CD4-positive, CD25-positive, alpha-beta regulatory T cell (primary cell): ENCODE measurements at regions not wholly inside any gene's neighbourhood (a gene's known extent, or its start where the extent isn't known, plus 50 kb on each side); places are given as distances from the start of the nearest gene placed in this dataset.

Experiments
- ATAC-seq, 2 donors: fragments of 150-1000 bp; cut with Tn5 transposase; one replicate each; pipeline ENCODE4 v1.10.0; 2021; ENCODE audit warnings: low read depth in 2 of 2, moderate number of reproducible peaks in 2 of 2, moderate library complexity in 1 of 2
- DNase-seq, 3 donors: peaks; one replicate each; pipeline versions ENCODE4 v3.0.0 to v3.0.0-alpha.2; 2012 to 2022; ENCODE audit warnings: mixed read lengths in 1 of 3
- H3K27ac ChIP-seq: one replicate; pipeline ENCODE4 v1.7.0; 2013; ENCODE audit warnings: mild to moderate bottlenecking, low read length; ENCODE audit not compliant: insufficient read depth, poor library complexity, severe bottlenecking
- H3K27me3 ChIP-seq: one replicate; pipeline ENCODE4 v1.7.0; 2013; ENCODE audit warnings: low read length; ENCODE audit not compliant: control insufficient read depth, insufficient read depth
- H3K36me3 ChIP-seq: one replicate; pipeline ENCODE4 v1.7.0; 2013; ENCODE audit warnings: mild to moderate bottlenecking, low read length, moderate library complexity; ENCODE audit not compliant: control insufficient read depth, insufficient read depth
- H3K4me1 ChIP-seq: 2 replicates; pipeline ENCODE4 v1.7.0; 2013; ENCODE audit warnings: mild to moderate bottlenecking, low read length; ENCODE audit not compliant: insufficient read depth, control insufficient read depth, poor library complexity, severe bottlenecking
- H3K4me3 ChIP-seq: one replicate; pipeline ENCODE4 v1.7.0; 2013; ENCODE audit warnings: low read depth, mild to moderate bottlenecking, low read length, moderate library complexity
- H3K9me3 ChIP-seq, 2 experiments: 1 replicate in 1 of 2; 2 replicates in 1 of 2; pipeline ENCODE4 v1.7.0; 2013; ENCODE audit warnings: low read length in 2 of 2, mild to moderate bottlenecking in 1 of 2, moderate library complexity in 1 of 2; ENCODE audit not compliant: control insufficient read depth in 2 of 2
- H3K27ac Mint-ChIP-seq, 3 donors: one replicate each; pipeline ENCODE4 v1.8.0; 2020 to 2022; ENCODE audit warnings: mild to moderate bottlenecking in 3 of 3, mixed read lengths in 3 of 3, moderate library complexity in 2 of 3
- H3K27me3 Mint-ChIP-seq: one replicate; pipeline ENCODE4 v1.8.0; 2022; ENCODE audit warnings: mild to moderate bottlenecking, mixed read lengths
- H3K36me3 Mint-ChIP-seq: one replicate; pipeline ENCODE4 v1.8.0; 2020; ENCODE audit warnings: mixed read lengths
- H3K4me1 Mint-ChIP-seq, 4 donors: one replicate each; pipeline ENCODE4 v1.8.0; 2020 to 2022; ENCODE audit warnings: mixed read lengths in 4 of 4, mild to moderate bottlenecking in 1 of 4
- H3K4me3 Mint-ChIP-seq, 4 donors: one replicate each; pipeline ENCODE4 v1.8.0; 2020 to 2022; ENCODE audit warnings: mild to moderate bottlenecking in 4 of 4, mixed read lengths in 4 of 4, moderate library complexity in 3 of 4
- H3K9me3 Mint-ChIP-seq, 7 donors: one replicate each; pipeline ENCODE4 v1.8.0; 2020 to 2022; ENCODE audit warnings: mixed read lengths in 7 of 7, mild to moderate bottlenecking in 3 of 7, moderate library complexity in 2 of 7

DNA sequence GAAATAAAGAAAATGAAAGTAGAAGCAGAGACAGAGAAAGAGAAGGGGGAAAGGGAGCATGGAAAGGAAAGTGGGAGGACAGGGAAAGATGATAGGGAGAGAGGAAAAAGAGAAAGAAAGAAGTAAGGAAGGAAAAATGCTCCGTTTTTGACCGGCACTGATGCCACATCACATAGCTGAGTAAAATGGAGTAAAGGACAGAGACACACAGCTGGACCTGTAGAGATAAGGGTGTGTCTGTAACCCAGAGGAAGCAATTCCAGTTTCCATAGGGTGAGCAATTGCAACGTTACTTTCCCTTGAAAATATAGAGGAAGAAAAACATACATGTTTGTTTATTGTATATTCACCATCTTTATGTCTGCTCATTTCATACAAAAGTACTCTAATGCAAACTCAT lies 1866.9 kb upstream of the PIK3C3 start:
- no peak overlapping the region for H3K4me3 Mint-ChIP-seq
- H3K9me3 Mint-ChIP-seq = peaks cover 0 to 14% (median 10%) of the 10 kb centered on the region in 7 donors

DNA sequence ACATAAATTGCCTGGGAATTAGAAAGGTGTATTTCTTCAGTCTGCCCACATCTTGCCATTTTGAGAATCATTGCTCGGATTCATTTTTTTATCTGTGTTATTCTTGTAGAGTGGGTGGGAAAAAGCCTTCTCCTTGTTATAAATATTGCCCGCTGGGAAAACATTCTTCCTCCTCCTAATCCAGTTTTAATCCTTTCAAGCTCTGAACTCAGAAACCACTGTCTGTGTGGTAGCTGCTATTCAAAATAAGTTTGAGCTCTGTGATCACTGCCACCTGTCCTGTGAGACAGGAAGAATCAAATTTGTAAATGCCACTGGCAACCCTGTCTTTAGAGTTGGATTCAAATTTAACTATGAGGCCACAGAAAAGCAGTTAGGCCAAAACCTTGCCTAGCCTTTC lies 1875.2 kb upstream of the PIK3C3 start:
- Mint-ChIP-seq H3K4me1 (no peaks in the 10 kb centered on the region), H3K9me3 (peaks cover 0 to 9% (median 3%) of the 10 kb centered on the region in 7 donors)

More for the DNA sequence above, 1866.9 kb upstream of the PIK3C3 start:
- H3K36me3 ChIP-seq = no peaks in the 10 kb centered on the region
- no peaks in the 10 kb centered on the region for H3K27me3 Mint-ChIP-seq
- ATAC-seq (no peak), DNase-seq (no peak)
- H3K27ac Mint-ChIP-seq = peak overlapping the region in 1 of 3 donors; percentile 60
- H3K4me3 ChIP-seq = no peak overlapping the region
- peaks cover 0 to 8% of the 10 kb centered on the region in 2 experiments for H3K9me3 ChIP-seq
- H3K27me3 ChIP-seq = no peaks in the 10 kb centered on the region
- no peaks in the 10 kb centered on the region for H3K4me1 ChIP-seq
- H3K36me3 Mint-ChIP-seq = no peaks in the 10 kb centered on the region
- H3K27ac ChIP-seq = no peak overlapping the region
- H3K4me1 Mint-ChIP-seq = no peaks in the 10 kb centered on the region

DNA sequence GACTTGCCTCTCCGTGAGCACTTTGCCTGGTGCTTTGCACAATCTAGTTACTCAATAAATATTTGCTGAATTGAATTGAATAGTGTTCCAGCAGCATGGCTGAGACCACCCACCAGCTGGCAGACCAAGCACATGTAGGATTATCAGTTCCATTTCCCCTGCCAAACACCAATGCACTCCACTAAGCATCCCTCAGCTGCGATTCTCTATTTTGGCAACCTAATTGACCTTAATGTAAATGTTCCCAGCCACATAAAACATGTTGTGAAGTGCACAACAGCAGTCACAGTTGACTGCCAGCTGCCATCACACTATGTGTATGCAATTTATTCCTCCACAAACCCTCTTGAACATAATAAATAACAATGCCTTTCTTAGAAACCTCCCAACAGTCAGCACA lies 1879.4 kb upstream of the PIK3C3 start:
- Mint-ChIP-seq H3K9me3 (peaks cover 0 to 22% (median 7%) of the 10 kb centered on the region in 7 donors), H3K4me3 (no peak overlapping the region), H3K27ac (no peak overlapping the region), H3K4me1 (no peaks in the 10 kb centered on the region), H3K36me3 (no peaks in the 10 kb centered on the region), H3K27me3 (no peaks in the 10 kb centered on the region)
- no peak overlapping the region for H3K4me3 ChIP-seq
- ATAC-seq (no peak), DNase-seq (no peak)
- H3K27ac ChIP-seq = no peak overlapping the region
- no peaks in the 10 kb centered on the region for H3K9me3 ChIP-seq
- H3K4me1 ChIP-seq = no peaks in the 10 kb centered on the region
- no peaks in the 10 kb centered on the region for H3K36me3 ChIP-seq
- no peaks in the 10 kb centered on the region for H3K27me3 ChIP-seq

More for the DNA sequence above, 1875.2 kb upstream of the PIK3C3 start:
- H3K27me3 Mint-ChIP-seq = no peaks in the 10 kb centered on the region
- Histone ChIP-seq H3K36me3 (no peaks in the 10 kb centered on the region), H3K9me3 (peaks cover 0 to 8% of the 10 kb centered on the region in 2 experiments), H3K27ac (no peak overlapping the region), H3K4me3 (no peak overlapping the region), H3K27me3 (no peaks in the 10 kb centered on the region), H3K4me1 (no peaks in the 10 kb centered on the region)
- no peak overlapping the region for H3K4me3 Mint-ChIP-seq
- ATAC-seq (no peak), DNase-seq (no peak)
- H3K27ac Mint-ChIP-seq = no peak overlapping the region
- H3K36me3 Mint-ChIP-seq = no peaks in the 10 kb centered on the region

DNA sequence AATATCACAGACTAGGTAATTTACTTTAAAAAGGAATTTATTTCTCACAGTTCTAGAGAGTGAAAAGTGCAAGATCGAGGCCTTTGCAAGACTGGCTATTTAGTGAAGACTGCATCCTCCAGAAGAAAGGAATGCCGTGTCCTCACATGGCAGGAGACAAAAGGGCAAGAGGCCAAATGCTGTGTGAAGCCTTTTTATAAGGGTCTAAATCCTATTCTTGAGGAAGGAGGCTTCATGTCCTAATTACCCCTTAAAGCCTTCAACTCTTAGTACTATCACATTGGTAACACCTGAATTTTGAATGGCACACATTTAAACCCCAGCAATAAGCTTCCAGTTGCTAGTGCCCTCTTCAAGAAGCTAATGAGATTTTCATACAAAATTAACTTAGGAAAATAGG lies 1882.3 kb upstream of the PIK3C3 start:
- H3K27me3 ChIP-seq = no peaks in the 10 kb centered on the region
- no peak for DNase-seq
- Mint-ChIP-seq H3K27me3 (no peaks in the 10 kb centered on the region), H3K4me3 (no peak overlapping the region), H3K9me3 (peaks cover 0 to 33% (median 7%) of the 10 kb centered on the region in 7 donors), H3K4me1 (no peaks in the 10 kb centered on the region), H3K36me3 (no peaks in the 10 kb centered on the region), H3K27ac (no peak overlapping the region)
- no peak overlapping the region for H3K4me3 ChIP-seq
- H3K27ac ChIP-seq = no peak overlapping the region
- H3K4me1 ChIP-seq = no peaks in the 10 kb centered on the region
- no peaks in the 10 kb centered on the region for H3K9me3 ChIP-seq
- no peak for ATAC-seq
- no peaks in the 10 kb centered on the region for H3K36me3 ChIP-seq

DNA sequence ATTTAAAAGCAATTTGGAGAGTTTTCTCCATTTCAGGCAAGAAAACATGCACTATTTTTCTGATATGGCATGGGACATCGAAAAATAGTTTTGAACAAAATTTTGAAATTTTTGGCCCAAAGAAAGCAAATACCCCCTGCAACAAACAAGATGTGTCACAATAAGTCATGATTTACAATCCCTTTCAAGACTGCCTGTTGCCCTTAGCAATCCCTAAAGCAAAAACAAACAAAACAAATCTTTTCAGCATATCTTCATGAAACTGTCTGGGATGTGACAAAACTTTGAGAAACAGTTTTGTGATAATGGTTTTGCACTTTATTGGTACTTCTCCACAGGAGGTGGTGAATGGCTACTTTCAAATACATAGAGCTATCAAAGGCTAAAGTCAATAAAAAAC lies 1888.7 kb upstream of the PIK3C3 start:
- Histone ChIP-seq H3K27me3 (no peaks in the 10 kb centered on the region), H3K4me1 (no peaks in the 10 kb centered on the region), H3K9me3 (peaks cover 0 to 2% of the 10 kb centered on the region in 2 experiments), H3K27ac (no peak overlapping the region), H3K4me3 (no peak overlapping the region), H3K36me3 (no peaks in the 10 kb centered on the region)
- no peaks in the 10 kb centered on the region for H3K36me3 Mint-ChIP-seq
- no peak overlapping the region for H3K4me3 Mint-ChIP-seq
- no peaks in the 10 kb centered on the region for H3K27me3 Mint-ChIP-seq
- peaks cover 5 to 35% (median 9%) of the 10 kb centered on the region in 7 donors for H3K9me3 Mint-ChIP-seq
- H3K4me1 Mint-ChIP-seq = no peaks in the 10 kb centered on the region
- ATAC-seq (no peak), DNase-seq (no peak)
- H3K27ac Mint-ChIP-seq = no peak overlapping the region

DNA sequence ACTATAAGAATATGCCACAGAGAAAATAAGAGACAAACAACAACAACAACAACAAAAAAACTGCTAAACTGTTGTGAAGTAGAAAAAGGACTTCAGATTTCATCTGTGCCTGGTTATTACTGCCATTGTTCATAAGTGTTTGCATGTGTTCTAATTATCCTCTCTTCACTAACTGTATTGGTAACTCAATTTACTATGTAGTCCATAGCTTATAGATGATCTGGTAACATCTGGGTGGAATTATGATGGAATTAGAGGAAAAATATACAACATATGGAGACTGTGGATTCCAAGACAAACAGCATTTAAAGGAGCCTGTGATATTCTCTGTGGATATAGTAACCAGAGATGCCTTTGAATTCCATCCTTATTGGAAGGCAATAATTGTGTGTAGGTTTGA lies 1891.5 kb upstream of the PIK3C3 start:
- ATAC-seq (no peak), DNase-seq (no peak)
- Histone ChIP-seq H3K27me3 (no peaks in the 10 kb centered on the region), H3K27ac (no peak overlapping the region), H3K36me3 (no peaks in the 10 kb centered on the region), H3K4me3 (no peak overlapping the region), H3K4me1 (no peaks in the 10 kb centered on the region), H3K9me3 (peaks cover 2 to 3% of the 10 kb centered on the region in 2 experiments)
- Mint-ChIP-seq H3K4me3 (no peak overlapping the region), H3K9me3 (peaks cover 5 to 26% (median 12%) of the 10 kb centered on the region in 7 donors), H3K36me3 (no peaks in the 10 kb centered on the region), H3K27ac (no peak overlapping the region), H3K4me1 (no peaks in the 10 kb centered on the region), H3K27me3 (no peaks in the 10 kb centered on the region)

DNA sequence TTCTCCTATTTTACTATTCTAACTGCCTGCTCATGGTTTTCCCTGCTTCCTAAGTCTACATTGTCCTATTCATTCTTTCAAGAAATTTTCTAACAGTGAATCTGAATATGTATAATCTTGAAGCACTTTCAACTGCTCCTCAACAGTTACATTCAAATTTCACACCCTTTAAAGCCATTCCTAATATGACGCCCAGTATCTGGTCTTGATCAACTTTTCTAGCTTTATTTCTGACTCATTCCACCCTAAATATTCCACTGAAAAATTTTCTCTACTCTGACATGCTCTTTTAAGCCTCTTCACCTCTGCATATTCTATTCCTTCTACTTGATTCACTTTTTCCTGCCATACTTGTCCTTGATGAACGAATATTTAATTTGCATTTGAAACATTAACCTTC lies 1893.9 kb upstream of the PIK3C3 start:
- H3K36me3 ChIP-seq = no peaks in the 10 kb centered on the region
- H3K27me3 ChIP-seq = no peaks in the 10 kb centered on the region
- DNase-seq (no peak), ATAC-seq (no peak)
- H3K4me1 ChIP-seq = no peaks in the 10 kb centered on the region
- peak overlapping the region in 1 of 4 donors; percentile 32 for H3K4me3 Mint-ChIP-seq
- no peaks in the 10 kb centered on the region for H3K4me1 Mint-ChIP-seq
- H3K36me3 Mint-ChIP-seq = no peaks in the 10 kb centered on the region
- no peak overlapping the region for H3K27ac ChIP-seq
- H3K27me3 Mint-ChIP-seq = no peaks in the 10 kb centered on the region
- peaks cover 2 to 3% of the 10 kb centered on the region in 2 experiments for H3K9me3 ChIP-seq
- no peak overlapping the region for H3K27ac Mint-ChIP-seq
- no peak overlapping the region for H3K4me3 ChIP-seq
- H3K9me3 Mint-ChIP-seq = peaks cover 3 to 31% (median 10%) of the 10 kb centered on the region in 7 donors

DNA sequence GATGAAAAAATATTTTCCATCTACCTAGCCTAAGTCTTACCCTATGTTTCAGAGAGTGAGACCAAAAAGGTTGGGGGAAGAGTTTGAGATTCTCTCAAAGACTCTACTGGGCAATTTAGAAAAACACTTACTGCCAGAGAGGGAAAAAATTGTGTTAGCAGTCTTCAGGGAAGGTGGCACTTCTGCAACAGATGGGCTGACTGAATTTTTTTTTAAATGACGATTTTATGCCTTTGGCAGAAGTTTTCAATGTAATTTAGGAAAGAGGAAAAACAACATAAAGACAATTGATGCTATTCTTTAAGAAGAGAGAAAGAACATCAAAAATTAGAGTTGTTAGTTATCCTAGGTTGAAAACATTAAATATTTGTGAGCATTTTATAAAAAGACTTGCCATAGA lies 1894.5 kb upstream of the PIK3C3 start:
- Histone ChIP-seq H3K4me1 (no peaks in the 10 kb centered on the region), H3K36me3 (no peaks in the 10 kb centered on the region), H3K9me3 (peaks cover 2 to 3% of the 10 kb centered on the region in 2 experiments), H3K27ac (no peak overlapping the region), H3K4me3 (no peak overlapping the region), H3K27me3 (no peaks in the 10 kb centered on the region)
- DNase-seq (no peak), ATAC-seq (no peak)
- H3K36me3 Mint-ChIP-seq = no peaks in the 10 kb centered on the region
- H3K9me3 Mint-ChIP-seq = peaks cover 3 to 26% (median 8%) of the 10 kb centered on the region in 7 donors
- H3K27me3 Mint-ChIP-seq = no peaks in the 10 kb centered on the region
- H3K4me1 Mint-ChIP-seq = no peaks in the 10 kb centered on the region
- H3K27ac Mint-ChIP-seq = no peak overlapping the region
- no peak overlapping the region for H3K4me3 Mint-ChIP-seq
